ENCODE measurements at regions not wholly inside any gene's neighbourhood (a gene's known extent, or its start where the extent isn't known, plus 50 kb on each side); places are given as distances from the start of the nearest gene placed in this dataset.
"Not testable (repeated sequence)": the region's sequence is repeated elsewhere in the genome, so short reads cannot be mapped to it uniquely, and the experiment has no call there.

- Mint-ChIP-seq H3K27me3 (ENCODE audit: low read depth, unreplicated experiment) (no peaks in the 10 kb centered on the region), H3K9me3 (ENCODE audit: unreplicated experiment) (no peaks in the 10 kb centered on the region), H3K4me1 (ENCODE audit: low read depth, unreplicated experiment) (no peaks in the 10 kb centered on the region), H3K27ac (ENCODE audit: unreplicated experiment) (no peak overlapping the region), H3K4me3 (ENCODE audit: unreplicated experiment) (no peak overlapping the region), H3K36me3 (ENCODE audit: low read depth, unreplicated experiment) (no peaks in the 10 kb centered on the region)
- Histone ChIP-seq H3K4me2 (ENCODE audit: low read length) (no peak overlapping the region), H3K4me1 (ENCODE audit: insufficient read depth, low read length) (no peaks in the 10 kb centered on the region), H3K79me2 (ENCODE audit: insufficient read depth, low read length) (no peaks in the 10 kb centered on the region), H4K20me1 (ENCODE audit: insufficient read depth, low read length) (no peaks in the 10 kb centered on the region), H2AFZ (ENCODE audit: low read depth, low read length) (no peak overlapping the region), H3K4me3 (ENCODE audit: insufficient read depth, low read depth, low read length) (no peak overlapping the region), H3K9ac (ENCODE audit: low read length) (no peak overlapping the region), H3K9me3 (ENCODE audit: insufficient read depth, low read depth, low read length) (peaks cover 36% of the 10 kb centered on the region), H3K27ac (ENCODE audit: low read depth, low read length) (no peak overlapping the region), H3K36me3 (ENCODE audit: insufficient read depth, low read length) (no peaks in the 10 kb centered on the region), H3K27me3 (ENCODE audit: insufficient read depth, low read length) (no peaks in the 10 kb centered on the region)
- DNase-seq (ENCODE audit: low read depth) (no peak), FAIRE-seq (no peak)
- TF ChIP-seq EZH2 (IDR thresholded peaks at IDR 0.05; ENCODE audit: insufficient read depth, low read length) (no peak), CTCF (IDR thresholded peaks at IDR 0.05; ENCODE audit: insufficient read depth, low read depth, low read length) (no peak)
Measured at GRCh38 chr15:20271647-20272046, 270.0 kb downstream of the GOLGA6L6 start.

DNA sequence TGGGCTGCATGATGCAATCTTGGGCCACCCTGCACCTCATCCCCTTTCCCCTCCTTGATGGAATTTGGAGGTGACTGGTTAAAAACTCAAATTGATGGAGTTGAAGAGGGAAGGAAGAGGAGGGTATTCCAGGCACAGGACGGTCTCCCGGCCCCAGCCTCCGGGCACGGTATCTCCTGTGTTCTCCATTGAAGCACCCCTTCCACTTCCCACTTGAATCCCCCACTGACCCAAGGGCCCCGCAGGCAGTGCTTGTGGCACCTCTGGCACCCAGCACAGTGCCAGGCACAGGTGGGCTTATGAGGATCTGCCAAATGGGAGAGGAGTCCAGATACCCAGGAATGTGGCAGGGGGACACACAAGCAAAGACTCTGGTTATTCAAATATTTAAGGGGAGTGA, 271.6 kb downstream of the GOLGA6L6 start:
- not testable (repeated sequence) for H3K9me3 Mint-ChIP-seq (ENCODE audit: unreplicated experiment); H3K36me3 ChIP-seq (ENCODE audit: insufficient read depth, low read length); H3K4me1 Mint-ChIP-seq (ENCODE audit: low read depth, unreplicated experiment); DNase-seq (ENCODE audit: low read depth); H3K79me2 ChIP-seq (ENCODE audit: insufficient read depth, low read length); FAIRE-seq; H3K4me3 Mint-ChIP-seq (ENCODE audit: unreplicated experiment); H2AFZ ChIP-seq (ENCODE audit: low read depth, low read length); H3K27ac Mint-ChIP-seq (ENCODE audit: unreplicated experiment); H3K4me3 ChIP-seq (ENCODE audit: insufficient read depth, low read depth, low read length); H3K36me3 Mint-ChIP-seq (ENCODE audit: low read depth, unreplicated experiment); H3K27me3 Mint-ChIP-seq (ENCODE audit: low read depth, unreplicated experiment); H3K27me3 ChIP-seq (ENCODE audit: insufficient read depth, low read length); H3K4me1 ChIP-seq (ENCODE audit: insufficient read depth, low read length); H3K4me2 ChIP-seq (ENCODE audit: low read length); H3K9ac ChIP-seq (ENCODE audit: low read length); H4K20me1 ChIP-seq (ENCODE audit: insufficient read depth, low read length); H3K27ac ChIP-seq (ENCODE audit: low read depth, low read length)
- H3K9me3 ChIP-seq (ENCODE audit: insufficient read depth, low read depth, low read length): peaks cover 29% of the 10 kb centered on the region

DNA sequence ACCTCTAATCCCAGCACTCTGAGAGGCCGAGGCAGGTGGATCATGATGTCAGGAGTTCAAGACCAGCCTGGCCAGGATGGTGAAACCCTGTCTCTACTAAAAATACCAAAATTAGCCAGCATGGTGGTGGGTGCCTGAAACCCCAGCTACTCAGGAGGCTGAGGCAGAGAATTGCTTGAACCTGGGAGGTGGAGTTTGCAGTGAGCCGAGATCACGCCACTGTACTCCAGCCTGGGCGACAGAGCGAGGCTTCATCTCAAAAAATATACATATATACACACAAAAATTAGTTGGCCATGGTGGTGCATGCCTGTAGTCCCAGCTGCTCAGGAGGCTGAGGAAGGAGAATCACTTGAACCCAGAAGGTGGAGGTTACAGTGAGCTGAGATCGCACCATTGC, 273.6 kb downstream of the GOLGA6L6 start:
- DNase-seq (ENCODE audit: low read depth); H3K9ac ChIP-seq (ENCODE audit: low read length); H3K4me3 Mint-ChIP-seq (ENCODE audit: unreplicated experiment); H4K20me1 ChIP-seq (ENCODE audit: insufficient read depth, low read length); H3K4me2 ChIP-seq (ENCODE audit: low read length); H3K36me3 ChIP-seq (ENCODE audit: insufficient read depth, low read length); H3K27ac Mint-ChIP-seq (ENCODE audit: unreplicated experiment); H3K4me3 ChIP-seq (ENCODE audit: insufficient read depth, low read depth, low read length); H3K27ac ChIP-seq (ENCODE audit: low read depth, low read length); H3K36me3 Mint-ChIP-seq (ENCODE audit: low read depth, unreplicated experiment); H3K27me3 Mint-ChIP-seq (ENCODE audit: low read depth, unreplicated experiment); H3K9me3 Mint-ChIP-seq (ENCODE audit: unreplicated experiment); H2AFZ ChIP-seq (ENCODE audit: low read depth, low read length); H3K4me1 ChIP-seq (ENCODE audit: insufficient read depth, low read length); H3K27me3 ChIP-seq (ENCODE audit: insufficient read depth, low read length); H3K79me2 ChIP-seq (ENCODE audit: insufficient read depth, low read length); H3K4me1 Mint-ChIP-seq (ENCODE audit: low read depth, unreplicated experiment); FAIRE-seq: not testable (repeated sequence)
- peaks cover 25% of the 10 kb centered on the region for H3K9me3 ChIP-seq (ENCODE audit: insufficient read depth, low read depth, low read length)

DNA sequence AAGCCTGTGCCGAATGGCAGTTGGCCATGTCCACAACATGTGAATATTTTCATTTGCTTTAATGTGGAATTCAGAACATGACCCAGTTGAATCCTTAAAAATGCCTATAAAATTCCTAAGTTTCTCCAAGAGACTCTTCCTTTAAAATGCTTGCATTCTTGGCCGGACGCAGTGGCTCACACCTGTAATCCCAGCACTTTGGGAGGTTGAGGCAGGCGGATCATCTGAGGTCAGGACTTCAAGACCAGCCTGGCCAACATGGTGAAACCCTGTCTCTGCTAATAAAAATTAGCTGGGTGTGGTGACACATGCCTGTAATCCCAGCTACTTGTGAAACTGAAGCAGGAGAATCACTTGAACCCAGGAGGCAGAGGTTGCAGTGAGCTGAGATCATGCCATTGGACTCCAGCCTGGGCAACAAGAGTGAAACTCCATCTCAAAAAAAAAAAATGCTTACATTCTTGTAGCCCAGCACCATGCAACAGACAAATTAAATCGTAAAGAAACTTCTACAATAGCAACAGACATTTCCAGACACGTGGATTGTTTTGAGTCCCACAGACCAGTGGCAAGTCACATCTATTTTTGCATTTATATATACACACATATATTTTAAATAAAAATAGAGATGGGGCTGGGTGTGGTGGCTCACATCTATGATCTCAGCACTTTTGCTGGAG, 274.4 kb downstream of the GOLGA6L6 start:
- not testable (repeated sequence) for FAIRE-seq; H3K27ac Mint-ChIP-seq (ENCODE audit: unreplicated experiment); H3K9ac ChIP-seq (ENCODE audit: low read length); DNase-seq (ENCODE audit: low read depth); H3K4me2 ChIP-seq (ENCODE audit: low read length); H3K79me2 ChIP-seq (ENCODE audit: insufficient read depth, low read length); H4K20me1 ChIP-seq (ENCODE audit: insufficient read depth, low read length); H3K4me3 Mint-ChIP-seq (ENCODE audit: unreplicated experiment); H3K27ac ChIP-seq (ENCODE audit: low read depth, low read length); H3K9me3 Mint-ChIP-seq (ENCODE audit: unreplicated experiment); H3K27me3 ChIP-seq (ENCODE audit: insufficient read depth, low read length); H2AFZ ChIP-seq (ENCODE audit: low read depth, low read length); H3K4me3 ChIP-seq (ENCODE audit: insufficient read depth, low read depth, low read length); H3K27me3 Mint-ChIP-seq (ENCODE audit: low read depth, unreplicated experiment); H3K4me1 ChIP-seq (ENCODE audit: insufficient read depth, low read length); H3K36me3 Mint-ChIP-seq (ENCODE audit: low read depth, unreplicated experiment); H3K4me1 Mint-ChIP-seq (ENCODE audit: low read depth, unreplicated experiment); H3K36me3 ChIP-seq (ENCODE audit: insufficient read depth, low read length)
- peaks cover 17% of the 10 kb centered on the region for H3K9me3 ChIP-seq (ENCODE audit: insufficient read depth, low read depth, low read length)

DNA sequence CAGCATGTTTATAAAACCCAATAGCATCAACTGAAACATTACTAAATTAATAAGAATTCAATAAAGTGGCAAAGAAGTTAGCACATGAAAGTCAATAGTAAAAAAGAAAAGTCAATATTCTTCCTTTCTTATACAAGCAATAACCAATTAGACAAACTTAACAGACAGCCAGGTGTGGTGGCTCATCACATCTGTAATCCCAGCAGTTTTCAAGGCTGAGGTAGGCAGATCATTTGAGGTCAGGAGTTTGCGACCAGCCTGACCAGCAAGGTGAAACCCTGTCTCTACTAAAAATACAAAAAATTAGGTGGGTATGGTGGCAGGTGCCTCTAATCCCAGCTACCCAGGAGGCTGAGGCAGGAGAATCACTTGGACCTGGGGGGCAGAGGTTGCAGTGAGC, 275.9 kb downstream of the GOLGA6L6 start:
- H3K9me3 Mint-ChIP-seq (ENCODE audit: unreplicated experiment); H3K27me3 ChIP-seq (ENCODE audit: insufficient read depth, low read length); H3K4me2 ChIP-seq (ENCODE audit: low read length); H3K36me3 Mint-ChIP-seq (ENCODE audit: low read depth, unreplicated experiment); H3K9ac ChIP-seq (ENCODE audit: low read length); H3K27me3 Mint-ChIP-seq (ENCODE audit: low read depth, unreplicated experiment); H2AFZ ChIP-seq (ENCODE audit: low read depth, low read length); H3K27ac Mint-ChIP-seq (ENCODE audit: unreplicated experiment); H3K36me3 ChIP-seq (ENCODE audit: insufficient read depth, low read length); H4K20me1 ChIP-seq (ENCODE audit: insufficient read depth, low read length); H3K4me3 Mint-ChIP-seq (ENCODE audit: unreplicated experiment); FAIRE-seq; H3K4me1 Mint-ChIP-seq (ENCODE audit: low read depth, unreplicated experiment); H3K4me1 ChIP-seq (ENCODE audit: insufficient read depth, low read length); DNase-seq (ENCODE audit: low read depth); H3K79me2 ChIP-seq (ENCODE audit: insufficient read depth, low read length); H3K27ac ChIP-seq (ENCODE audit: low read depth, low read length); H3K4me3 ChIP-seq (ENCODE audit: insufficient read depth, low read depth, low read length): not testable (repeated sequence)
- peaks cover 12% of the 10 kb centered on the region for H3K9me3 ChIP-seq (ENCODE audit: insufficient read depth, low read depth, low read length)
